MM.1S (cell line): ENCODE measurements at regions not wholly inside any gene's neighbourhood (a gene's known extent, or its start where the extent isn't known, plus 50 kb on each side); places are given as distances from the start of the nearest gene placed in this dataset.

Experiments used
- DNase-seq: peaks from one replicate; pipeline ENCODE4 v3.0.0-alpha.2; 2015
- H2AFZ ChIP-seq: fragments of 300-600 bp; sonication (generic); 2 replicates; pipeline ENCODE4 v1.6.0; 2016; ENCODE audit warnings: antibody characterized with exemption, low read length
- H3F3A ChIP-seq: fragments of 300-600 bp; sonication (generic); 2 replicates; pipeline ENCODE4 v1.6.1; 2016; ENCODE audit warnings: mild to moderate bottlenecking, antibody characterized with exemption, low read length, moderate library complexity, mixed read lengths; ENCODE audit not compliant: insufficient read depth
- H3K27ac ChIP-seq: fragments of 300-600 bp; sonication (generic); 2 replicates; pipeline ENCODE4 v1.5.1; 2016; ENCODE audit warnings: mild to moderate bottlenecking, low read length
- H3K27me3 ChIP-seq: fragments of 300-600 bp; sonication (generic); replicated peaks from 2 replicates; pipeline ENCODE4 v1.6.0; 2016; ENCODE audit warnings: low read length; ENCODE audit not compliant: insufficient read depth
- H3K36me3 ChIP-seq: fragments of 300-600 bp; sonication (generic); replicated peaks from 2 replicates; pipeline ENCODE4 v1.6.1; 2016; ENCODE audit warnings: mild to moderate bottlenecking, low read length, mixed read lengths; ENCODE audit not compliant: insufficient read depth
- H3K4me1 ChIP-seq: fragments of 300-600 bp; sonication (generic); 2 replicates; pipeline ENCODE4 v1.6.1; 2016; ENCODE audit warnings: low read length, mixed read lengths
- H3K4me2 ChIP-seq: fragments of 300-600 bp; sonication (generic); 2 replicates; pipeline ENCODE4 v1.6.0; 2016; ENCODE audit warnings: low read depth, low read length
- H3K4me3 ChIP-seq: fragments of 300-600 bp; sonication (generic); 2 replicates; pipeline ENCODE4 v1.5.1; 2016; ENCODE audit warnings: low read length, mixed read lengths
- H3K79me2 ChIP-seq: fragments of 300-600 bp; sonication (generic); 2 replicates; pipeline ENCODE4 v1.6.1; 2016; ENCODE audit warnings: mixed run types, low read length, mixed read lengths
- H3K9ac ChIP-seq: fragments of 300-600 bp; sonication (generic); 2 replicates; pipeline ENCODE4 v1.6.1; 2016; ENCODE audit warnings: low read length, mixed read lengths
- H3K9me2 ChIP-seq: fragments of 300-600 bp; sonication (generic); replicated peaks from 2 replicates; pipeline ENCODE4 v1.6.1; 2016; ENCODE audit warnings: mild to moderate bottlenecking, low read length, mixed read lengths; ENCODE audit not compliant: insufficient read depth
- H3K9me3 ChIP-seq: fragments of 300-600 bp; sonication (generic); replicated peaks from 2 replicates; pipeline ENCODE4 v1.6.1; 2016; ENCODE audit warnings: mild to moderate bottlenecking, low read length, mixed read lengths; ENCODE audit not compliant: insufficient read depth
- H4K20me1 ChIP-seq: fragments of 300-600 bp; sonication (generic); 2 replicates; pipeline ENCODE4 v1.6.1; 2016; ENCODE audit warnings: mild to moderate bottlenecking, low read length, moderate library complexity, mixed read lengths; ENCODE audit not compliant: insufficient read depth
- EZH2 ChIP-seq: fragments of 300-600 bp; sonication (generic); optimal IDR thresholded peaks from 2 replicates; pipeline ENCODE3; 2017; ENCODE audit warnings: low read depth, mild to moderate bottlenecking, antibody characterized with exemption, low read length, mixed read lengths
- EZH2phosphoT487 ChIP-seq: fragments of 300-600 bp; sonication (generic); IDR thresholded peaks from 2 replicates; pipeline ENCODE4 v1.6.1; 2018; ENCODE audit warnings: antibody characterized with exemption, low read length
- TF ChIP-seq, protein P1 (sequence below): fragments of 300-600 bp; sonication (generic); IDR thresholded peaks from 2 replicates; pipeline ENCODE4 v1.5.1; 2016; ENCODE audit warnings: antibody characterized with exemption, low read length, mixed read lengths

- no peaks in the 10 kb centered on the region for H3K36me3 ChIP-seq
- H3F3A ChIP-seq: no peaks in the 10 kb centered on the region
- no peaks in the 10 kb centered on the region for H3K27me3 ChIP-seq
- H3K4me3 ChIP-seq: no peak overlapping the region
- no peak overlapping the region for H2AFZ ChIP-seq
- DNase-seq: no peak
- H3K79me2 ChIP-seq: no peaks in the 10 kb centered on the region
- TF ChIP-seq, protein P1, sequence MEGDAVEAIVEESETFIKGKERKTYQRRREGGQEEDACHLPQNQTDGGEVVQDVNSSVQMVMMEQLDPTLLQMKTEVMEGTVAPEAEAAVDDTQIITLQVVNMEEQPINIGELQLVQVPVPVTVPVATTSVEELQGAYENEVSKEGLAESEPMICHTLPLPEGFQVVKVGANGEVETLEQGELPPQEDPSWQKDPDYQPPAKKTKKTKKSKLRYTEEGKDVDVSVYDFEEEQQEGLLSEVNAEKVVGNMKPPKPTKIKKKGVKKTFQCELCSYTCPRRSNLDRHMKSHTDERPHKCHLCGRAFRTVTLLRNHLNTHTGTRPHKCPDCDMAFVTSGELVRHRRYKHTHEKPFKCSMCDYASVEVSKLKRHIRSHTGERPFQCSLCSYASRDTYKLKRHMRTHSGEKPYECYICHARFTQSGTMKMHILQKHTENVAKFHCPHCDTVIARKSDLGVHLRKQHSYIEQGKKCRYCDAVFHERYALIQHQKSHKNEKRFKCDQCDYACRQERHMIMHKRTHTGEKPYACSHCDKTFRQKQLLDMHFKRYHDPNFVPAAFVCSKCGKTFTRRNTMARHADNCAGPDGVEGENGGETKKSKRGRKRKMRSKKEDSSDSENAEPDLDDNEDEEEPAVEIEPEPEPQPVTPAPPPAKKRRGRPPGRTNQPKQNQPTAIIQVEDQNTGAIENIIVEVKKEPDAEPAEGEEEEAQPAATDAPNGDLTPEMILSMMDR: no peak
- TF ChIP-seq EZH2phosphoT487 (no peak), EZH2 (no peak)
- no peaks in the 10 kb centered on the region for H3K9me2 ChIP-seq
- no peak overlapping the region for H3K9ac ChIP-seq
- no peaks in the 10 kb centered on the region for H4K20me1 ChIP-seq
- no peaks in the 10 kb centered on the region for H3K4me1 ChIP-seq
- no peak overlapping the region for H3K4me2 ChIP-seq
- H3K9me3 ChIP-seq: no peaks in the 10 kb centered on the region
- no peak overlapping the region for H3K27ac ChIP-seq
Measured at GRCh38 chr14:83170165-83170564, 1636.5 kb upstream of the SEL1L start.

GRCh38 chr14:83171761-83172160, 1638.1 kb upstream of the SEL1L start:
- no peaks in the 10 kb centered on the region for H3K9me2 ChIP-seq
- no peak for DNase-seq
- no peaks in the 10 kb centered on the region for H3K79me2 ChIP-seq
- no peaks in the 10 kb centered on the region for H3K9me3 ChIP-seq
- H3K9ac ChIP-seq: no peak overlapping the region
- H3K36me3 ChIP-seq: no peaks in the 10 kb centered on the region
- H3K4me1 ChIP-seq: no peaks in the 10 kb centered on the region
- TF ChIP-seq, protein P1: no peak
- TF ChIP-seq EZH2phosphoT487 (no peak), EZH2 (no peak)
- H3F3A ChIP-seq: no peaks in the 10 kb centered on the region
- no peak overlapping the region for H2AFZ ChIP-seq
- no peaks in the 10 kb centered on the region for H3K27me3 ChIP-seq
- H3K27ac ChIP-seq: no peak overlapping the region
- H3K4me3 ChIP-seq: no peak overlapping the region
- no peak overlapping the region for H3K4me2 ChIP-seq
- no peaks in the 10 kb centered on the region for H4K20me1 ChIP-seq

- Histone ChIP-seq H3K27ac (no peak overlapping the region), H3F3A (no peaks in the 10 kb centered on the region), H3K9me3 (no peaks in the 10 kb centered on the region), H2AFZ (no peak overlapping the region), H3K4me3 (no peak overlapping the region), H3K79me2 (no peaks in the 10 kb centered on the region), H4K20me1 (no peaks in the 10 kb centered on the region), H3K27me3 (no peaks in the 10 kb centered on the region), H3K4me1 (no peaks in the 10 kb centered on the region), H3K9me2 (no peaks in the 10 kb centered on the region), H3K9ac (no peak overlapping the region), H3K36me3 (no peaks in the 10 kb centered on the region), H3K4me2 (no peak overlapping the region)
- DNase-seq: no peak
- TF ChIP-seq EZH2: no peak
- TF ChIP-seq EZH2phosphoT487: no peak
- TF ChIP-seq, protein P1: no peak
Measured at GRCh38 chr14:83172363-83172762, 1638.7 kb upstream of the SEL1L start.

DNA sequence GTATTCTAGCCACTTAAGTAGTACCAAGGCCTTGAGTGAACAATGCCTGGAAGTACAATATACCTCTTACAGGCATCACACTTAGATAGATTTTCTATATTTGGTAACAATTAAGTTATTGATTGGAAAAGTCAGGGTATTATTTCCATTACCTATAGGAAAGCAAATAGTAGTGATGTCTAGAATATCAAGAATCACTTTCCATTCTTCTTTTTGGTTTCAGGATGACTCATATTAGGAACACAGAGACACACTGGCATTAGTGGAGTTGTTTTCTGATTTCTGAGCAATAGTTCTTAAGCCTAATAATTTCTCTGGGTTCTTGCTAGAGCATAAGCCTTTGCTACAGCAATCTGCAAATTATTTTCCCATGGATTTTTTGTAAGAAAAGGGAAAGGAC, 1640.0 kb upstream of the SEL1L start:
- Histone ChIP-seq H4K20me1 (no peaks in the 10 kb centered on the region), H3K27me3 (no peaks in the 10 kb centered on the region), H3F3A (no peaks in the 10 kb centered on the region), H3K79me2 (no peaks in the 10 kb centered on the region), H3K4me3 (no peak overlapping the region), H3K4me2 (no peak overlapping the region), H3K9me2 (no peaks in the 10 kb centered on the region), H3K36me3 (no peaks in the 10 kb centered on the region), H3K27ac (no peak overlapping the region), H3K9ac (no peak overlapping the region), H3K9me3 (no peaks in the 10 kb centered on the region), H3K4me1 (no peaks in the 10 kb centered on the region), H2AFZ (no peak overlapping the region)
- TF ChIP-seq EZH2phosphoT487: no peak
- no peak for TF ChIP-seq EZH2
- TF ChIP-seq, protein P1: no peak
- no peak for DNase-seq
